Upper lobe of left lung (tissue), 6 donors: ENCODE measurements at regions not wholly inside any gene's neighbourhood (a gene's known extent, or its start where the extent isn't known, plus 50 kb on each side); places are given as distances from the start of the nearest gene placed in this dataset.

Experiments used
- ATAC-seq, 2 donors: fragments of 200-7000 bp; cut with Tn5 transposase; one replicate each; pipeline ENCODE4 v1.9.1; 2022; ENCODE audit warnings: mild to moderate bottlenecking in 2 of 2, moderate library complexity in 2 of 2; ENCODE audit not compliant: low FRiP score in 2 of 2
- DNase-seq, 2 donors: peaks; one replicate each; pipeline ENCODE4 v3.0.0-alpha.2; 2019 to 2020
- H3K27ac ChIP-seq, 4 donors: fragments of 200-600 bp; sonication (generic); one replicate each; pipeline ENCODE4 v1.5.1; 2016 to 2019
- H3K27me3 ChIP-seq, 4 donors: fragments of 200-600 bp; sonication (generic); one replicate each; pipeline ENCODE4 v1.5.1; 2017 to 2019
- H3K36me3 ChIP-seq, 4 donors: fragments of 200-600 bp; sonication (generic); one replicate each; pipeline ENCODE4 v1.5.1; 2016 to 2019
- H3K4me1 ChIP-seq, 4 donors: fragments of 200-600 bp; sonication (generic); one replicate each; pipeline ENCODE4 v1.5.1; 2018 to 2019
- H3K4me3 ChIP-seq, 4 donors: fragments of 200-600 bp; sonication (generic); one replicate each; pipeline ENCODE4 v1.5.1; 2017 to 2019; ENCODE audit warnings: mild to moderate bottlenecking in 2 of 4, moderate library complexity in 1 of 4
- H3K9me3 ChIP-seq, 4 donors: fragments of 200-600 bp; sonication (generic); one replicate each; pipeline ENCODE4 v1.5.1; 2018 to 2019
- CTCF ChIP-seq, 6 experiments: fragments of 450-650 bp in 4 of 6; fragments of 200-600 bp in 2 of 6; sonication (generic) in 2 of 6; IDR thresholded peaks; one replicate each; pipeline ENCODE4 v1.5.1; 2016 to 2019; ENCODE audit warnings: antibody characterized with exemption in 6 of 6
- EP300 ChIP-seq, 4 donors: sonication (generic); formaldehyde crosslinking; IDR thresholded peaks; one replicate each; pipeline ENCODE4 v1.5.1; 2017; ENCODE audit warnings: antibody characterized with exemption in 4 of 4, control low read depth in 2 of 4
- POLR2A ChIP-seq, 4 donors: fragments of 450-650 bp; IDR thresholded peaks; one replicate each; pipeline ENCODE4 v1.5.1; 2016 to 2017; ENCODE audit warnings: antibody characterized with exemption in 4 of 4, mild to moderate bottlenecking in 2 of 4
- POLR2AphosphoS5 ChIP-seq, 2 donors: sonication (generic); formaldehyde crosslinking; IDR thresholded peaks; one replicate each; pipeline ENCODE4 v1.5.1; 2017; ENCODE audit warnings: antibody characterized with exemption in 2 of 2
- WGBS, 2 donors: methylation state at CpG; one replicate each; pipeline ENCODE4 v1.1.5; 2017 to 2018; 5-methylcytosine and 5-hydroxymethylcytosine counted together
- donor health status: DM: no; HTN: no; CAD: no; lungs with moderate emphysema.
- donor health status: DM: no; HTN: yes; CAD: no; lungs with severe emphysema.

- no peak for DNase-seq
- H3K27ac ChIP-seq, result no peak overlapping the region
- no peak for ATAC-seq
- no peaks in the 10 kb centered on the region for H3K4me1 ChIP-seq
- no peaks in the 10 kb centered on the region for H3K27me3 ChIP-seq
- WGBS, 2 donors, result 85 to 86% methylated on average over 8 of the region's 8 CpGs
- H3K4me3 ChIP-seq, result no peak overlapping the region
- H3K9me3 ChIP-seq, result no peaks in the 10 kb centered on the region
- TF ChIP-seq POLR2A (IDR thresholded peaks at IDR 0.05) (no peak), POLR2AphosphoS5 (IDR thresholded peaks at IDR 0.05) (no peak), CTCF (IDR thresholded peaks at IDR 0.05) (no peak), EP300 (IDR thresholded peaks at IDR 0.05) (no peak)
- H3K36me3 ChIP-seq, result no peaks in the 10 kb centered on the region
Observed at GRCh38 chr2:35871672-35872071, 483.9 kb upstream of the CRIM1 start.

- no peaks in the 10 kb centered on the region for H3K9me3 ChIP-seq
- H3K27ac ChIP-seq, result no peak overlapping the region
- TF ChIP-seq POLR2A (IDR thresholded peaks at IDR 0.05), result no peak
- no peak for TF ChIP-seq CTCF (IDR thresholded peaks at IDR 0.05)
- TF ChIP-seq EP300 (IDR thresholded peaks at IDR 0.05), result no peak
- no peak for TF ChIP-seq POLR2AphosphoS5 (IDR thresholded peaks at IDR 0.05)
- no peak for ATAC-seq
- H3K27me3 ChIP-seq, result no peaks in the 10 kb centered on the region
- no peaks in the 10 kb centered on the region for H3K36me3 ChIP-seq
- H3K4me1 ChIP-seq, result no peaks in the 10 kb centered on the region
- H3K4me3 ChIP-seq, result no peak overlapping the region
- 65 to 73% methylated on average over 1 of the region's 1 CpG for WGBS, 2 donors
- no peak for DNase-seq
Observed at GRCh38 chr2:35870713-35871112, 484.9 kb upstream of the CRIM1 start.

- Histone ChIP-seq H3K36me3 (no peaks in the 10 kb centered on the region), H3K27ac (no peak overlapping the region), H3K9me3 (no peaks in the 10 kb centered on the region), H3K27me3 (no peaks in the 10 kb centered on the region), H3K4me3 (no peak overlapping the region), H3K4me1 (no peaks in the 10 kb centered on the region)
- no peak for DNase-seq
- TF ChIP-seq POLR2A (IDR thresholded peaks at IDR 0.05) (no peak), POLR2AphosphoS5 (IDR thresholded peaks at IDR 0.05) (no peak), EP300 (IDR thresholded peaks at IDR 0.05) (no peak), CTCF (IDR thresholded peaks at IDR 0.05) (no peak)
- WGBS, 2 donors, result 52 to 54% methylated on average over 2 of the region's 2 CpGs
- ATAC-seq, result no peak
Observed at GRCh38 chr2:35864141-35864540, 491.4 kb upstream of the CRIM1 start.

- DNase-seq, result no peak
Observed at GRCh38 chr2:35858216-35858615, 497.4 kb upstream of the CRIM1 start.

More at GRCh38 chr2:35858216-35858615, 497.4 kb upstream of the CRIM1 start:
- Histone ChIP-seq H3K4me1 (no peaks in the 10 kb centered on the region), H3K9me3 (no peaks in the 10 kb centered on the region), H3K27ac (no peak overlapping the region), H3K4me3 (no peak overlapping the region), H3K36me3 (no peaks in the 10 kb centered on the region), H3K27me3 (no peaks in the 10 kb centered on the region)
- WGBS, 2 donors, result 93 to 96% methylated on average over 1 of the region's 1 CpG
- ATAC-seq, result no peak
- no peak for TF ChIP-seq EP300 (IDR thresholded peaks at IDR 0.05)
- no peak for TF ChIP-seq CTCF (IDR thresholded peaks at IDR 0.05)
- TF ChIP-seq POLR2AphosphoS5 (IDR thresholded peaks at IDR 0.05), result no peak
- TF ChIP-seq POLR2A (IDR thresholded peaks at IDR 0.05), result no peak
